GM19397 (cell line): ENCODE measurements at regions not wholly inside any gene's neighbourhood (a gene's known extent, or its start where the extent isn't known, plus 50 kb on each side); places are given as distances from the start of the nearest gene placed in this dataset.

Experiments used
- ATAC-seq: cut with Tn5 transposase; IDR thresholded peaks from one replicate; pipeline ENCODE4 v1.9.1; 2021; ENCODE audit warnings: mild to moderate bottlenecking, moderate library complexity; ENCODE audit not compliant: unreplicated experiment

- ATAC-seq = no peak
Measured at GRCh38 chr5:164881442-164881841, 1376.0 kb downstream of the MAT2B start.

DNA sequence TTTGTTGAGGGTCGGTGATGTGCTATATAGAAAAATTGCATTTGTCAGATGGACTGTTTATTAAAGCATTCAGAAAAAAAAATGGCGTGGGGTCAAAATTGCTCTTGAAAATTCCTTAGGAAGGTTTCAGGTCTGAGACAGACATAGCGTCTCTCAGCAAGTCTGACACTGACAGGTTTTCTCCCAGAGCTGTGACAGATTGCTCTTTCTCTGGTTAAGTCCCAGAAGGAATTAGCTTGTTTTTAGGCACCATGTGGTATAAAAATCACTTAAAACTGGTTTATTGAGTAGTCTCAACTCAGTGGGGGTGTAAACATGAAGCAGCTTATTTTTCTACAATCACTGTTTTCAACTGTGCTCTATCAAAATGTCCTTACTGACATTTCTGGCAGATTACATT, 1379.8 kb downstream of the MAT2B start:
- ATAC-seq = no peak

DNA sequence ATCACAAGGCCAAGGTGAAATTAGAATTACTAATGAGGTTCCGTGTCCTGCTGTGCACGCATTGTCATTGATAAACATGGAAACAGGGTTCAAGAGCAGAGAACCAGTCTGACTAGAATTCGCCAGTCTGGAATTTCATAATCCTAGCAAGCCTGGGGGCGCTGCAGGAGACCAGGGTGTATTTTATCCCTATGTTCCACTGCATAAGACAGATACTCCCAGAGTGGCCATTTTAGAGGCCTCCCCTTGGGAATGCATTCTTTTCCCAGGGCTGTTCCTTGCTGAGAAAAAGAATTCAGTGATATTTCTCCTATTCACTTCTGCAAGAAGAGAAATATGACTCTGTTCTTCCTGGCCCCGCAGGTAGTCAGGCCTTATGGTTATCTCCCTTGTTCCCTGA, 1387.7 kb downstream of the MAT2B start:
- ATAC-seq = no peak

DNA sequence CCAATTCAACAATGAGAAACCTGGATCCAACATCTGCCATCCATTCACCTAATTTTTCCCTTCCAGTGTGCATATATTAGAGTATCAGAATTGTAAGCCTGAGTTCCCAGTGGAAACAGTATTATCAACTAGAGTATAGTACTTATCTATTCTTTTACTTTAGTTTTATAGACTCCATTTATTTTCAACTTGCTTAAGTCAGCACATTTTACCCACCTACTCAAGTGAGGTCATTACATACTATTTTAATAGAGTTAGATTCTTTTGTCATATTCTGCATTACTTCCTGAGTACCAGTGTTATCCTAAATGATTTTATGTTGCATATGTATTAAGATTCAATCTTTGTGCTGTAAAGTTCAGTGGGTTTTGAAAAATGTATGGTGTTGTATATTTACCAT, 1393.3 kb downstream of the MAT2B start:
- ATAC-seq = no peak

DNA sequence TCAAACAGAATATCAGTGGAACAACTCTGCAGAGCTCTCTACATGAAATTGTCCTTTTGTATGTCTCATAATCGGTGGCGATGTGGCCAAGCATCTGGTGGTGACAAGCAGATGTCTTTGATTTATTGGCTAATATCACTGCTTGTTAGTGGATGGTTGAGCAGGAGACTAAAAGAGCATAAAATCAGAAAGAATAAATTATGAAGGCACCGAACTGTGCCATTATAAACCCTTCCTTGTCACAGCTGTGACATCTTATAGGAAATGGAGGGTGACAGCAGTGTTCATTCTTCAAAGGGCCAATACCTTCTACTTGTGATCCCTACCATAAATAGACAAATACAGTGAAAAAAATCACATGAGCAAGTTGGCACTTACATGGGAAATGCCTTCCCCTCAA, 1404.3 kb downstream of the MAT2B start:
- ATAC-seq = no peak

- ATAC-seq = no peak
Measured at GRCh38 chr5:164921722-164922121, 1416.3 kb downstream of the MAT2B start.

GRCh38 chr5:164934039-164934438, 1428.6 kb downstream of the MAT2B start:
- no peak for ATAC-seq

DNA sequence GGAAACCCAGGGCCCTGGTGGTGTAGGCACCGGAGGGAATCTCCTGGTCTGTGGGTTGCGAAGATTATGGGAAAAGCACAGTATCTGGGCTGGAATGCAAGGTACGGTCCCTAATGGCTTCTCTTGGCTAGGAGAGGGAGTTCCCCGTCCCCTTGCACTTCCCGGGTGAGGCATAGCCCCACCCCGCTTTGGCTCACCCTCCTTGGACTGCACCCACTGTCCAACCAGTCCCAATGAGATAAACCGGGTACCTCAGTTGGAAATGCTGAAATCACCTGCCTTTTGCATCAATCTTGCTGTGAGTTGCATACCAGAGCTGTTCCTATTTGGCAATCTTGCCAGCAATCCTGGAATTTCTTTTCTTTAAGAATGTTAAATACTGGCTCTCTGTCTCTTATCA, 1429.1 kb downstream of the MAT2B start:
- ATAC-seq = no peak

DNA sequence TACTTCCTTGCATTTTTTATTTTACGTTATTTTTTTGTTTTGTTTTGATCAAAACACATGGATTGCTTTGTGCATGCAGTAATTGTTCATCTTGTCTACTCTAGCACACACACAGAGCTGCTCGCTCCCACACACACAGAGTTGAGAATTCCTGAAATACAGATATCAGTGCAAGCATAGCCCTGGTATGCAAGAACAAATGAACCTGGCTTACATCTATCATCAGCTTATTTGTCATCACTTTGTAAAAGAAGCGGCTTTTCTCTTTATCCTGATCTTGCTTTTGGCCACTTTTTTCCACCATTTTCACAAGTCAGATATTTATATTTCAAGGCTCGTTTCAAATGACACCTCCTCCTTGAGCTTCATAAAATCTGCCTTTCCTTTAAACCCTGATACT, 1435.7 kb downstream of the MAT2B start:
- ATAC-seq = no peak

GRCh38 chr5:164950927-164951326, 1445.5 kb downstream of the MAT2B start:
- no peak for ATAC-seq

- ATAC-seq = no peak
Measured at GRCh38 chr5:164951570-164951969, 1446.2 kb downstream of the MAT2B start.

DNA sequence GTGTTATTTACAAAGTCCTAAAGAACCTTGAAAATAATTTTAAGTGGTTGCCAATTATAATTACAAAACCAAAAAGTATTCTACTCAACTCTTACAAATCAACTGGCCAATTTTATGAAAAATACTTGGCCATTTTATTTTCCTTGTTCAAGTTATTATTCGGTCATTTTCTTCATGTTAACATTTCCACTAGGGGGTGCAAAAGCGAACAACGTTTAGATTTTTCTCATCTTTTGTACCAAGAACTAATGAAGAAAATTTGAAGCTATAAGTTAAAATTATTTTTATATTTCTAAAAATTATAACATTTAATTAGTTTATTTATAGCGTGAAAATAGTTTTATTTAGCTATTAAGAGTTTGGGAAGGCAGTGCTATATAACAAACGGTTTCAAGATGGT, 1453.3 kb downstream of the MAT2B start:
- no peak for ATAC-seq

DNA sequence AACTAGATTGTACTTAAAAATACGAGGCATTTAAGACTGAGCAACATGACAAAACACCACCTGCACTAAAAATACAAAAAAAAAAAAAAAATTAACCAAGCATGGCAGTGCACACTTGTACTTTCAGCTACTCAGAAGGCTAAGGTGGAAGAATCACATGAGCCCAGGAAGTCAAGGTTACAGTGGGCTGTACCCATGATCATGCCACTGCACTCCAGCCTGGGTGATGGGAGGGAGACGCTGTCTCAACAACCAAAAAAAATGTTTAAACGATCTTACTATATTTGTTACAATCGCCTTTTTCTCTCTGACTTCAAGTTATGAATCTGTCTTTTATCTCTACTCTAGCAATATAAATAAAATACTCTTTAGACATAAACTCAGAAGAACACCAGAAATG, 1454.3 kb downstream of the MAT2B start:
- ATAC-seq = no peak

DNA sequence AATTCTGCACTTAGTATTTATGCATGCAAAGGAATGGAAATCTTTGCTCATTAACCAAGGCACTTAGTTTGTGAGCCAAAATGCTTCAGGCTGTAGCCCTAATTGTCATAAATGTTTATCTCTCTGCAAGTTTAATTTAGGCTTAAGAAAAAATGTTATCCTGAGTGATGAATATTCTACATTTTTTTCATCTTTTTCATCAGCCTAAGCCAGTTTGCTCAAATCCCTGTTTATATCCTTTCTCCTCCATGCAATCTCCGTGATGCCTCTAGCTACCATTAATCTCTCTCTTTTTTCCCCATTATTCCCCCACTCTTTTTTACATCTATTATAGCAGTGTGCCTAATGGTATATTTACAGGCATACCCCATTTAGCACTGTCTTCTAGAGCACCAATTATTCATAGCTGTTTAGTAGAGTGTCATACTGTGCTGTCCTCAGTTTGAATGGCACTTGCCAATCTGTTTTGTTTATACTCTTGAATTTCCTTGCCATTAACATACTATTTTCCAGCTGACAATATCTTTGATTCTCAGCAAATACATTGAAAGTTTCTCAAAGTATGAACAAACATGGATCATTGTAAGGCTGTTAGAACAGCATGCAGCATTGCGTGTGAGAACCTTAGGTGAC, 1457.0 kb downstream of the MAT2B start:
- no peak for ATAC-seq

- ATAC-seq = no peak
Measured at GRCh38 chr5:164966611-164967010, 1461.2 kb downstream of the MAT2B start.

- ATAC-seq = no peak
Measured at GRCh38 chr5:164967354-164967753, 1461.9 kb downstream of the MAT2B start.

- no peak for ATAC-seq
Measured at GRCh38 chr5:164972973-164973372, 1467.6 kb downstream of the MAT2B start.

DNA sequence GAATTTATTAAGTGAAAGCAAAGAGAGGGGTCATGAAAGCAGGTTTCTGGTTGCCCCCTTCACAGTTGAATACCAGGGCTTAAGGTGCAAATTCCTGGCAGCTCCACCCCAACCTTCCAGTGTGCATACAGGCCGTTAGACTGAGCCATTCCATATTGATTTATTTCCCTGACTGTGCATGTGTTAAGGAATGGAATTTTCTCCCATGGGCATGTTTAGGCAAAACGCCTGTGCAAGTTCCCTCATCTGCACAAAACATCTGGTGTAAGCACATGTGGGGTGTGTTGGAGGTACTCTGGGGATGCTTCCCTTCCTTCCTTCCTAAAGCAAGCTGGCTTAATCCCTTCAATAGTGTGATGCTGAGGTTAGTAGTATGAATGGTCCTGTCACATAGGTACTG, 1470.6 kb downstream of the MAT2B start:
- no peak for ATAC-seq

- no peak for ATAC-seq
Measured at GRCh38 chr5:164980480-164980879, 1475.1 kb downstream of the MAT2B start.

GRCh38 chr5:164998142-164998541, 1492.7 kb downstream of the MAT2B start:
- ATAC-seq = no peak

GRCh38 chr5:164998590-164998989, 1493.2 kb downstream of the MAT2B start:
- no peak for ATAC-seq

- ATAC-seq = no peak
Measured at GRCh38 chr5:165000479-165001190, 1495.2 kb downstream of the MAT2B start.

DNA sequence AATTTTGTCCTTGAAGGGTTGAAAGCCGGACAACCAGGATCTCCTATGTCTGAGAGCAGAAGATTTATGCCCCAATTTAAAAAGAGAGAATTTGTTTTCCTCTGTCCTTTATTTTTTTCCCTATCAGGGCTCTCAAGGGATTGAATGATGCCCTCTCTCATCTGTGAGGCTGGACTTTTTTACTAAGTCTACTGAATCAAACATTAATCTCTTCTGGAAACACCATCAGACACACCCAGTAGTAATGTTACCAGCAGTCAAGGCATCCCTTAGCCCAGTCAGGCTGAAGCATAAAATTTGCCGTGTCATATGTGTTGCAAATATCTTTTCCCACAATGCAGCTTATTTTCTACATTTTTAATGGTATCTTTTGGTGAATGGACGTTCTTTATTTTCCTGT, 1497.9 kb downstream of the MAT2B start:
- no peak for ATAC-seq
